OCI-LY3 (cell line): ENCODE measurements at regions not wholly inside any gene's neighbourhood (a gene's known extent, or its start where the extent isn't known, plus 50 kb on each side); places are given as distances from the start of the nearest gene placed in this dataset.

Experiments used
- H2AFZ ChIP-seq: fragments of 200-600, 300-600 bp; shearing (Covaris generic); 2 replicates; pipeline ENCODE4 v1.6.0; 2014; ENCODE audit warnings: antibody characterized with exemption, low read depth, low read length
- H3K27ac ChIP-seq: fragments of 200-600, 300-600 bp; sonication (generic); 2 replicates; pipeline ENCODE4 v1.5.1; 2014; ENCODE audit warnings: mild to moderate bottlenecking, low read length, moderate library complexity, mixed read lengths
- H3K27me3 ChIP-seq: fragments of 200-600, 300-600 bp; sonication (generic); 2 replicates; pipeline ENCODE4 v1.6.1; 2014; ENCODE audit warnings: low read depth, low read length, mixed read lengths
- H3K36me3 ChIP-seq: fragments of 200-600, 300-600 bp; sonication (generic); replicated peaks from 2 replicates; pipeline ENCODE3; 2014; ENCODE audit warnings: low read depth, low read length, mixed read lengths
- H3K4me1 ChIP-seq: fragments of 300-600, 200-600 bp; sonication (generic); 2 replicates; pipeline ENCODE4 v1.6.1; 2014; ENCODE audit warnings: low read length, mixed read lengths
- H3K4me2 ChIP-seq: fragments of 200-600, 300-600 bp; sonication (generic); 2 replicates; pipeline ENCODE4 v1.6.1; 2014; ENCODE audit warnings: low read length, mixed read lengths
- H3K4me3 ChIP-seq: fragments of 300-600, 200-600 bp; sonication (generic); 2 replicates; pipeline ENCODE4 v1.5.1; 2014; ENCODE audit warnings: antibody characterized with exemption, mild to moderate bottlenecking, low read length, moderate library complexity
- H3K79me2 ChIP-seq: fragments of 300-600, 200-600 bp; shearing (Covaris generic); 2 replicates; pipeline ENCODE4 v1.6.1; 2014; ENCODE audit warnings: mild to moderate bottlenecking, low read length, mixed read lengths
- H3K9ac ChIP-seq: fragments of 300-600, 200-600 bp; shearing (Covaris generic); 2 replicates; pipeline ENCODE4 v1.6.0; 2014; ENCODE audit warnings: mild to moderate bottlenecking, low read length, moderate library complexity
- H3K9me3 ChIP-seq: fragments of 200-600, 300-600 bp; shearing (Covaris generic); 2 replicates; pipeline ENCODE4 v1.6.1; 2014; ENCODE audit warnings: low read length, mixed read lengths; ENCODE audit not compliant: insufficient read depth
- H4K20me1 ChIP-seq: fragments of 200-600, 300-600 bp; sonication (generic); 2 replicates; pipeline ENCODE4 v1.6.1; 2016; ENCODE audit warnings: low read length, mixed read lengths; ENCODE audit not compliant: insufficient read depth
- EZH2phosphoT487 ChIP-seq: fragments of 200-600 bp; shearing (Covaris generic); IDR thresholded peaks from 2 replicates; pipeline ENCODE4 v1.6.1; 2018; ENCODE audit warnings: antibody characterized with exemption, mixed run types, low read depth
- TF ChIP-seq, protein P1 (sequence below): fragments of 200-600, 300-600 bp; sonication (generic); IDR thresholded peaks from 2 replicates; pipeline ENCODE4 v1.5.1; 2014; ENCODE audit warnings: antibody characterized with exemption, low read length, low read depth

DNA sequence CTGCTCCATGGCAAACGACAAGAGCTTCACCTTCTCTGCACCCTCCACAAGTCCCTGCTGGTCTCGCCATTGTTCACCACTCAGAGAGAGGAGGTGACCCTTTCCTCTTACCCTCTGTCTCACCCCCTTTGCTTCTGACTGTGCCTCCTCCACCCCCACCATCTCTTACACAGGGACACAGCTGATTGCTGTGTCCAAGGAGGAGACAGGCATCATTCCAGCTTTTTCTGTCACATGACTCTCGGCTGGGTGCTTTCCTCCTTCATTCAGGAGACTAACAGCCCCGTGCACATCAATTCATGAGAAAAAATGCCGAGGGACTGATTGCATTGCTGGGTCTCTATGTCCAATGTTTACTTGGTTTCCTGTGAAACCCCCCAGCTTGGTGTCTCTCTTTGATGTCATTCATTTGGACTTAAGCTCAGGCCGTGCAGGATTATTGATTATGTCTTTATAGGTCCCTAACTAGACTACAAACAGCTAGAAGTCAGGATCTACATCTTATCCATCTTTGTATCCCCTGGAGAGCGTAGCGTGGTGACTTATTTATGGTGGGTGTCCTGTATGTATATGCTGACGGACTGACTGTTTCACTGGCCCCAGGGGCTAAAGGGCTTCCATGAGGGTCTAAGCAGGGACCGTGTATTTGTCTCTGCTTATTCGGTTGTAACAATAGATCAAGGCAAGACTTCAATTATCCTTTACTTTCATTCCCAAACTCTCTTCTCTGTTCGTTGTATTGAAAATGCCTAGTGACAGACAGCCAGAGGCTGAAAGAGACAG, 82.2 kb upstream of the CDH13 start:
- Histone ChIP-seq H3K4me2 (no peak overlapping the region), H3K4me3 (no peak overlapping the region), H4K20me1 (no peaks in the 10 kb centered on the region), H3K9ac (no peak overlapping the region), H2AFZ (no peak overlapping the region), H3K27ac (no peak overlapping the region), H3K79me2 (no peaks in the 10 kb centered on the region), H3K9me3 (no peaks in the 10 kb centered on the region), H3K27me3 (peaks cover 16% of the 10 kb centered on the region), H3K36me3 (no peaks in the 10 kb centered on the region), H3K4me1 (no peaks in the 10 kb centered on the region)
- no peak for TF ChIP-seq EZH2phosphoT487
- TF ChIP-seq, protein P1, sequence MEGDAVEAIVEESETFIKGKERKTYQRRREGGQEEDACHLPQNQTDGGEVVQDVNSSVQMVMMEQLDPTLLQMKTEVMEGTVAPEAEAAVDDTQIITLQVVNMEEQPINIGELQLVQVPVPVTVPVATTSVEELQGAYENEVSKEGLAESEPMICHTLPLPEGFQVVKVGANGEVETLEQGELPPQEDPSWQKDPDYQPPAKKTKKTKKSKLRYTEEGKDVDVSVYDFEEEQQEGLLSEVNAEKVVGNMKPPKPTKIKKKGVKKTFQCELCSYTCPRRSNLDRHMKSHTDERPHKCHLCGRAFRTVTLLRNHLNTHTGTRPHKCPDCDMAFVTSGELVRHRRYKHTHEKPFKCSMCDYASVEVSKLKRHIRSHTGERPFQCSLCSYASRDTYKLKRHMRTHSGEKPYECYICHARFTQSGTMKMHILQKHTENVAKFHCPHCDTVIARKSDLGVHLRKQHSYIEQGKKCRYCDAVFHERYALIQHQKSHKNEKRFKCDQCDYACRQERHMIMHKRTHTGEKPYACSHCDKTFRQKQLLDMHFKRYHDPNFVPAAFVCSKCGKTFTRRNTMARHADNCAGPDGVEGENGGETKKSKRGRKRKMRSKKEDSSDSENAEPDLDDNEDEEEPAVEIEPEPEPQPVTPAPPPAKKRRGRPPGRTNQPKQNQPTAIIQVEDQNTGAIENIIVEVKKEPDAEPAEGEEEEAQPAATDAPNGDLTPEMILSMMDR = no peak

GRCh38 chr16:82542714-82543113, 84.1 kb upstream of the CDH13 start:
- H3K9ac ChIP-seq = no peak overlapping the region
- H3K4me1 ChIP-seq = no peaks in the 10 kb centered on the region
- no peak overlapping the region for H2AFZ ChIP-seq
- TF ChIP-seq EZH2phosphoT487 = no peak
- TF ChIP-seq, protein P1 = no peak
- no peaks in the 10 kb centered on the region for H3K79me2 ChIP-seq
- H3K27me3 ChIP-seq = peaks cover 5% of the 10 kb centered on the region; the same call in 1 of the 2 replicates
- no peaks in the 10 kb centered on the region for H3K9me3 ChIP-seq
- H4K20me1 ChIP-seq = no peaks in the 10 kb centered on the region
- H3K4me3 ChIP-seq = no peak overlapping the region
- no peaks in the 10 kb centered on the region for H3K36me3 ChIP-seq
- H3K4me2 ChIP-seq = no peak overlapping the region
- no peak overlapping the region for H3K27ac ChIP-seq

DNA sequence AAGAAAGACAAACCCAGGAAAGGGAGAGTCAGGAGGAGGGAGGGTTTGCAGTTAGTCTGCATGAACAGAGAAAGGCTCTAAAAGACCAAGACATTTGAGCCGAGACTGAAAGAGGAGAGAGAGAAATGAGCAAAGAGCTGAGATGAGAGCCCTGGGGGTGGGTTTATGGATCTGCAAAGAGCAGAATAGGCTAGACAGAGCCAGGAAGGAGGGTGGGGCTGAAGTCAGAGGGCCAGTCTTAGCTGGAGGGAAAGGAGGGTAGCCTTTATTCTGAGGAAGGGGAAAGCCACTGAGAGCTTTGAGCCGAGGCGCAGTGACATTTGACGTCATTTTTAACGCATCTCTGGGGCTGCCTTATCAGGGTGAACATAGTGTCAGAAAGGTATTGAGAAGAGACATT, 85.7 kb upstream of the CDH13 start:
- Histone ChIP-seq H2AFZ (no peak overlapping the region), H3K36me3 (no peaks in the 10 kb centered on the region), H3K27me3 (peaks cover 5% of the 10 kb centered on the region; the same call in 1 of the 2 replicates), H3K4me2 (no peak overlapping the region), H4K20me1 (no peaks in the 10 kb centered on the region), H3K9ac (no peak overlapping the region), H3K27ac (no peak overlapping the region), H3K4me3 (no peak overlapping the region), H3K9me3 (no peaks in the 10 kb centered on the region), H3K79me2 (no peaks in the 10 kb centered on the region), H3K4me1 (no peaks in the 10 kb centered on the region)
- TF ChIP-seq EZH2phosphoT487 = no peak
- TF ChIP-seq, protein P1 = no peak

DNA sequence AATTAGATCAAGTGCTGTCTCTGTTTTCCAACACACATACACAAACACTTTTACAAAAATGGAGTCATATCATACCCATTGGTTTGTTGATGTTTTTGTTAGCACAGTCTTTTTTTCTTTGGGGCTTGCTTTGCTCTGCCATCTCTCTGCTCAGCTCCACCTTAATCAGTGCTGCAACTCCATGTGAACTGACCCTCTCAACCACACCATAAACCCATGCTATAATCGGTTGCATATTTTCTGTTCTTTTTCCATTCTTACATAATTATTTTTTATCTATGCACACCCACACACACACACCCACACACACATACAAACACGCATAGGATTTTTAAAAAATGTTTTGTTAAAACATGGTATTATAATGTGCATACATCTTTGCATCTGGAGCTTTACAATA, 91.0 kb upstream of the CDH13 start:
- TF ChIP-seq, protein P1 = no peak
- TF ChIP-seq EZH2phosphoT487 = no peak
- Histone ChIP-seq H3K4me3 (no peak overlapping the region), H3K4me1 (no peaks in the 10 kb centered on the region), H2AFZ (no peak overlapping the region), H3K4me2 (no peak overlapping the region), H3K36me3 (no peaks in the 10 kb centered on the region), H3K79me2 (no peaks in the 10 kb centered on the region), H3K9ac (no peak overlapping the region), H3K27ac (no peak overlapping the region), H4K20me1 (no peaks in the 10 kb centered on the region), H3K9me3 (no peaks in the 10 kb centered on the region), H3K27me3 (no peaks in the 10 kb centered on the region)
